Loucy (cell line): ENCODE measurements at regions not wholly inside any gene's neighbourhood (a gene's known extent, or its start where the extent isn't known, plus 50 kb on each side); places are given as distances from the start of the nearest gene placed in this dataset.

Source experiments
- CTCF ChIP-seq: fragments of 200-600 bp; sonication (generic); conservative IDR thresholded peaks from 2 replicates; pipeline ENCODE4 v1.5.1; 2014; ENCODE audit warnings: mild to moderate bottlenecking, antibody characterized with exemption, low read length
- EZH2phosphoT487 ChIP-seq: fragments of 200-600 bp; IDR thresholded peaks from 2 replicates; pipeline ENCODE4 v1.6.1; 2018; ENCODE audit warnings: antibody characterized with exemption, mild to moderate bottlenecking, moderate library complexity, borderline replicate concordance

DNA sequence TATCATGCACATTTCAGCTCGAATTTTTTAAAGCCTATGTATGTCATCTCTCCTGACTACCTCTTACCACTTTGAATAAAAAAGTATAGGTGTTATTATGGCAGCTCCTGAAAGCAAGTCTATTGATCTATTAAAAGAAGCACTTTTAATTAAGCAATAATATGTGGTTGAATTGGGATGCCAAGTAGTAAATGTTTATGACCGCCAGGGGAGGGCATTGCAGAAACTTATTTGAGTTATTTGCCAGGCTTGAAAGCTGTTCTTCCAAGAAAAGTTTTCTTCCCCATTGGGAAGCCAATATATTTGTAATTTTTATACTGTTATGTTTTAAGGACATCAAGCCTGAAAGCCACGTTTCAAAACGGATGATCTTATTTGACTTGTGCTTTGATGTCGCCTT lies 88.1 kb upstream of the SOX21 start:
- TF ChIP-seq CTCF (no peak), EZH2phosphoT487 (no peak)
